ENCODE measurements at regions not wholly inside any gene's neighbourhood (a gene's known extent, or its start where the extent isn't known, plus 50 kb on each side); places are given as distances from the start of the nearest gene placed in this dataset.
A peak's percentile ranks its signal among the peaks of the same experiment; 100 is the strongest.

- no peaks in the 10 kb centered on the region for H3K9me3 ChIP-seq (replicated peaks; ENCODE audit: insufficient read depth, low read length)
- no peaks in the 10 kb centered on the region for H3K27me3 ChIP-seq (replicated peaks; ENCODE audit: insufficient read depth, low read length)
- no peaks in the 10 kb centered on the region for H3K9me2 ChIP-seq (replicated peaks; ENCODE audit: insufficient read depth, low read length)
- no peaks in the 10 kb centered on the region for H4K20me1 ChIP-seq (ENCODE audit: insufficient read depth, low read length)
- 0 out of 2 replicates have a peak, but pooled peaks cover 5% of the 10 kb centered on the region for H3F3A ChIP-seq (ENCODE audit: insufficient read depth, low read length)
- H3K36me3 ChIP-seq (replicated peaks; ENCODE audit: insufficient read depth, low read length): no peaks in the 10 kb centered on the region
- no peak overlapping the region for H2AFZ ChIP-seq (ENCODE audit: low read length)
- DNase-seq: no peak
- no peak overlapping the region for H3K27ac ChIP-seq (ENCODE audit: low read length)
- H3K79me2 ChIP-seq (ENCODE audit: low read length): no peaks in the 10 kb centered on the region
- H3K4me1 ChIP-seq (ENCODE audit: low read length): peaks cover 16% of the 10 kb centered on the region; the same call in 1 of the 2 replicates
- H3K4me3 ChIP-seq (ENCODE audit: low read length): no peak overlapping the region
- TF ChIP-seq CTCF (IDR thresholded peaks at IDR 0.05; ENCODE audit: low read length) (no peak), EZH2phosphoT487 (IDR thresholded peaks at IDR 0.05; ENCODE audit: low read length) (no peak), EZH2 (optimal IDR thresholded peaks at IDR 0.05; ENCODE audit: low read depth, low read length) (no peak)
- H3K9ac ChIP-seq (ENCODE audit: low read length): no peak overlapping the region
- H3K4me2 ChIP-seq (ENCODE audit: low read depth, low read length): no peak overlapping the region
Observed at GRCh38 chr1:116254776-116255175, 118.3 kb upstream of the ATP1A1 start.

- Histone ChIP-seq H4K20me1 (ENCODE audit: insufficient read depth, low read length) (no peaks in the 10 kb centered on the region), H3K36me3 (replicated peaks; ENCODE audit: insufficient read depth, low read length) (no peaks in the 10 kb centered on the region), H3K27ac (ENCODE audit: low read length) (peak overlapping the region; percentile 84; the same call in 1 of the 2 replicates), H3K9me2 (replicated peaks; ENCODE audit: insufficient read depth, low read length) (no peaks in the 10 kb centered on the region), H3K4me2 (ENCODE audit: low read depth, low read length) (no peak overlapping the region), H2AFZ (ENCODE audit: low read length) (no peak overlapping the region), H3K4me1 (ENCODE audit: low read length) (peaks cover 16% of the 10 kb centered on the region; the same call in 1 of the 2 replicates), H3K27me3 (replicated peaks; ENCODE audit: insufficient read depth, low read length) (no peaks in the 10 kb centered on the region), H3K9ac (ENCODE audit: low read length) (no peak overlapping the region), H3F3A (ENCODE audit: insufficient read depth, low read length) (0 out of 2 replicates have a peak, but pooled peaks cover 5% of the 10 kb centered on the region), H3K9me3 (replicated peaks; ENCODE audit: insufficient read depth, low read length) (no peaks in the 10 kb centered on the region), H3K4me3 (ENCODE audit: low read length) (no peak overlapping the region), H3K79me2 (ENCODE audit: low read length) (no peaks in the 10 kb centered on the region)
- peak; percentile 12 for DNase-seq
- TF ChIP-seq EZH2 (optimal IDR thresholded peaks at IDR 0.05; ENCODE audit: low read depth, low read length) (no peak), EZH2phosphoT487 (IDR thresholded peaks at IDR 0.05; ENCODE audit: low read length) (no peak), CTCF (IDR thresholded peaks at IDR 0.05; ENCODE audit: low read length) (no peak)
Observed at GRCh38 chr1:116255486-116256285, 117.4 kb upstream of the ATP1A1 start.

GRCh38 chr1:116256286-116256649 is 116.8 kb upstream of the ATP1A1 start:
- no peaks in the 10 kb centered on the region for H3K9me2 ChIP-seq (replicated peaks; ENCODE audit: insufficient read depth, low read length)
- H3K9me3 ChIP-seq (replicated peaks; ENCODE audit: insufficient read depth, low read length): no peaks in the 10 kb centered on the region
- no peak overlapping the region for H2AFZ ChIP-seq (ENCODE audit: low read length)
- no peak overlapping the region for H3K4me2 ChIP-seq (ENCODE audit: low read depth, low read length)
- H3K27ac ChIP-seq (ENCODE audit: low read length): peak overlapping the region; percentile 84; the same call in 1 of the 2 replicates
- H3K4me1 ChIP-seq (ENCODE audit: low read length): peaks cover 16% of the 10 kb centered on the region; the same call in 1 of the 2 replicates
- H3K9ac ChIP-seq (ENCODE audit: low read length): no peak overlapping the region
- DNase-seq: no peak
- H3K4me3 ChIP-seq (ENCODE audit: low read length): no peak overlapping the region
- H3K27me3 ChIP-seq (replicated peaks; ENCODE audit: insufficient read depth, low read length): no peaks in the 10 kb centered on the region
- no peaks in the 10 kb centered on the region for H3K36me3 ChIP-seq (replicated peaks; ENCODE audit: insufficient read depth, low read length)
- TF ChIP-seq CTCF (IDR thresholded peaks at IDR 0.05; ENCODE audit: low read length): no peak
- TF ChIP-seq EZH2 (optimal IDR thresholded peaks at IDR 0.05; ENCODE audit: low read depth, low read length): no peak
- TF ChIP-seq EZH2phosphoT487 (IDR thresholded peaks at IDR 0.05; ENCODE audit: low read length): no peak
- no peaks in the 10 kb centered on the region for H3K79me2 ChIP-seq (ENCODE audit: low read length)
- H4K20me1 ChIP-seq (ENCODE audit: insufficient read depth, low read length): no peaks in the 10 kb centered on the region
- 0 out of 2 replicates have a peak, but pooled peaks cover 5% of the 10 kb centered on the region for H3F3A ChIP-seq (ENCODE audit: insufficient read depth, low read length)
